SK-N-SH (cell line): ENCODE measurements at regions not wholly inside any gene's neighbourhood (a gene's known extent, or its start where the extent isn't known, plus 50 kb on each side); places are given as distances from the start of the nearest gene placed in this dataset.

ENCODE experiments used
- CTCF ChIA-PET: fragments of 300-600, 350-600 bp; formaldehyde crosslinking; extraction: SDS; loops from one replicate; lab custom pipeline; 2021; lab: Yijun Ruan, JAX
- POLR2A ChIA-PET: fragments of 350-600 bp; sonication (Branson Sonifier 250); formaldehyde crosslinking; extraction: SDS; loops from one replicate; lab custom pipeline; 2020; ENCODE audit warnings: antibody characterized with exemption, inconsistent platforms; lab: Yijun Ruan, JAX
- DNase-seq: peaks from one replicate; pipeline ENCODE4 v3.0.0; 2012
- H2AFZ ChIP-seq: fragments of 200-600 bp; sonication (generic); 2 replicates; pipeline ENCODE4 v1.8.1; 2016; ENCODE audit warnings: antibody characterized with exemption, mild to moderate bottlenecking, low read depth
- H3F3A ChIP-seq: fragments of 200-600 bp; sonication (generic); replicated peaks from 2 replicates; pipeline ENCODE3; 2016; ENCODE audit warnings: antibody characterized with exemption, mild to moderate bottlenecking; ENCODE audit not compliant: insufficient read depth
- H3K27ac ChIP-seq, 2 experiments: fragments of 200-500 bp in 1 of 2; fragments of 200-600 bp in 1 of 2; sonication (Bioruptor generic) in 1 of 2; sonication (generic), shearing (Covaris generic) in 1 of 2; 2 replicates each; pipeline versions ENCODE4 v1.5.1 to v1.6.1; 2014 to 2016; ENCODE audit warnings: low read depth in 2 of 2, inconsistent platforms in 1 of 2, low read length in 1 of 2, mild to moderate bottlenecking in 1 of 2, mixed read lengths in 1 of 2
- H3K27me3 ChIP-seq: fragments of 200-600 bp; sonication (generic), shearing (Covaris generic); 2 replicates; pipeline ENCODE4 v1.6.1; 2016; ENCODE audit warnings: mixed run types; ENCODE audit not compliant: insufficient read depth
- H3K36me3 ChIP-seq, 2 experiments: fragments of 200-500 bp in 1 of 2; fragments of 200-600 bp in 1 of 2; sonication (Bioruptor generic) in 1 of 2; sonication (generic) in 1 of 2; replicated peaks in 1 of 2; 2 replicates each; pipeline versions ENCODE3 to v1.5.1; 2014 to 2016; ENCODE audit warnings: low read length in 1 of 2, mild to moderate bottlenecking in 1 of 2; ENCODE audit not compliant: insufficient read depth in 2 of 2, control insufficient read depth in 1 of 2
- H3K4me1 ChIP-seq, 2 experiments: fragments of 200-500 bp in 1 of 2; fragments of 200-600 bp in 1 of 2; sonication (Bioruptor generic) in 1 of 2; sonication (generic), shearing (Covaris generic) in 1 of 2; 2 replicates each; pipeline versions ENCODE4 v1.5.1 to v1.6.1; 2014 to 2016; ENCODE audit warnings: low read depth in 1 of 2, low read length in 1 of 2, mixed run types in 1 of 2; ENCODE audit not compliant: insufficient read depth in 2 of 2, control insufficient read depth in 1 of 2
- H3K4me2 ChIP-seq: fragments of 200-600 bp; sonication (generic), shearing (Covaris generic); 2 replicates; pipeline ENCODE4 v1.6.1; 2017; ENCODE audit warnings: mixed run types
- H3K4me3 ChIP-seq, 2 experiments: fragments of 200-500 bp in 1 of 2; fragments of 200-600 bp in 1 of 2; sonication (Bioruptor generic) in 1 of 2; sonication (generic), shearing (Covaris generic) in 1 of 2; 2 replicates each; pipeline versions ENCODE4 v1.5.1 to v1.8.1; 2014 to 2016; ENCODE audit warnings: low read depth in 2 of 2, inconsistent platforms in 1 of 2, low read length in 1 of 2, mild to moderate bottlenecking in 1 of 2, mixed read lengths in 1 of 2, moderate library complexity in 1 of 2
- H3K79me2 ChIP-seq: fragments of 200-600 bp; sonication (generic); 2 replicates; pipeline ENCODE4 v1.8.1; 2017; ENCODE audit warnings: mild to moderate bottlenecking; ENCODE audit not compliant: insufficient read depth
- H3K9ac ChIP-seq: fragments of 200-600 bp; sonication (generic); 2 replicates; pipeline ENCODE4 v1.6.1; 2017; ENCODE audit warnings: mixed run types
- H3K9me2 ChIP-seq: fragments of 200-600 bp; sonication (generic); 2 replicates; pipeline ENCODE4 v1.6.1; 2017; ENCODE audit warnings: mixed run types
- H3K9me3 ChIP-seq: fragments of 200-600 bp; sonication (generic); 2 replicates; pipeline ENCODE4 v1.6.1; 2017; ENCODE audit warnings: mixed run types, mild to moderate bottlenecking, moderate library complexity
- H4K20me1 ChIP-seq: fragments of 200-600 bp; sonication (generic); 2 replicates; pipeline ENCODE4 v1.6.1; 2017; ENCODE audit warnings: mild to moderate bottlenecking, mixed run types; ENCODE audit not compliant: insufficient read depth
- ELF1 ChIP-seq: IDR thresholded peaks from 2 replicates; pipeline ENCODE4 v1.4.0; 2012
- EZH2phosphoT487 ChIP-seq: fragments of 200-600 bp; sonication (generic); IDR thresholded peaks from 2 replicates; pipeline ENCODE4 v1.6.1; 2017; ENCODE audit warnings: low read depth, mixed run types, mild to moderate bottlenecking, antibody characterized with exemption, moderate library complexity, borderline replicate concordance
- FOXJ3 ChIP-seq: sonication (generic); formaldehyde crosslinking; IDR thresholded peaks from 2 replicates; pipeline ENCODE4 v1.5.1; 2020; ENCODE audit warnings: mild to moderate bottlenecking, missing genetic modification reagents
- FOXM1 ChIP-seq: IDR thresholded peaks from 2 replicates; pipeline ENCODE4 v1.4.0; 2012; ENCODE audit warnings: low read depth, mild to moderate bottlenecking
- GATA2 ChIP-seq: sonication (generic); formaldehyde crosslinking; IDR thresholded peaks from 2 replicates; pipeline ENCODE4 v1.5.0; 2020; ENCODE audit warnings: mild to moderate bottlenecking, missing genetic modification reagents
- IRF3 ChIP-seq: fragments of 150-350 bp; IDR thresholded peaks from 2 replicates; pipeline ENCODE4 v1.6.1; 2016; ENCODE audit warnings: mild to moderate bottlenecking, low read depth, low read length
- MXI1 ChIP-seq: IDR thresholded peaks from 2 replicates; pipeline ENCODE4 v1.6.1; 2012; ENCODE audit warnings: mild to moderate bottlenecking, low read depth, low read length, improper control_type of control experiment
- NFIC ChIP-seq: IDR thresholded peaks from 2 replicates; pipeline ENCODE4 v1.4.0; 2012; ENCODE audit warnings: borderline replicate concordance
- NRF1 ChIP-seq: IDR thresholded peaks from 2 replicates; pipeline ENCODE4 v1.6.1; 2012; ENCODE audit warnings: low read depth, mild to moderate bottlenecking, low read length
- RXRA ChIP-seq: IDR thresholded peaks from 2 replicates; pipeline ENCODE4 v1.4.0; 2012; ENCODE audit warnings: low read depth, mild to moderate bottlenecking, borderline replicate concordance
- TAF1 ChIP-seq: IDR thresholded peaks from 2 replicates; pipeline ENCODE4 v1.6.1; 2012; ENCODE audit warnings: low read depth, mild to moderate bottlenecking, low read length, moderate library complexity, borderline replicate concordance
- TCF12 ChIP-seq: IDR thresholded peaks from 2 replicates; pipeline ENCODE4 v1.4.0; 2012
- TEAD4 ChIP-seq: IDR thresholded peaks from 2 replicates; pipeline ENCODE4 v1.4.0; 2012; ENCODE audit warnings: mild to moderate bottlenecking, borderline replicate concordance; ENCODE audit not compliant: insufficient read depth
- WGBS: methylation state at CpG from one replicate; pipeline ENCODE4 v1.1.6; 2017; ENCODE audit warnings: low lambda C conversion rate; 5-methylcytosine and 5-hydroxymethylcytosine counted together
- TF ChIP-seq, protein P1 (sequence below): IDR thresholded peaks from 2 replicates; pipeline ENCODE4 v1.4.0; 2012; ENCODE audit warnings: low read depth, borderline replicate concordance
- TF ChIP-seq, protein P2 (sequence below): IDR thresholded peaks from 2 replicates; pipeline ENCODE4 v1.4.0; 2012; ENCODE audit warnings: low read depth
- TF ChIP-seq, protein P3 (sequence below): fragments of 150-350 bp; IDR thresholded peaks from 2 replicates; pipeline ENCODE4 v1.6.1; 2017; ENCODE audit warnings: antibody characterized with exemption, low read length, low read depth, borderline replicate concordance
- TF ChIP-seq, protein P4 (sequence below): IDR thresholded peaks from 2 replicates; pipeline ENCODE4; 2012

DNA sequence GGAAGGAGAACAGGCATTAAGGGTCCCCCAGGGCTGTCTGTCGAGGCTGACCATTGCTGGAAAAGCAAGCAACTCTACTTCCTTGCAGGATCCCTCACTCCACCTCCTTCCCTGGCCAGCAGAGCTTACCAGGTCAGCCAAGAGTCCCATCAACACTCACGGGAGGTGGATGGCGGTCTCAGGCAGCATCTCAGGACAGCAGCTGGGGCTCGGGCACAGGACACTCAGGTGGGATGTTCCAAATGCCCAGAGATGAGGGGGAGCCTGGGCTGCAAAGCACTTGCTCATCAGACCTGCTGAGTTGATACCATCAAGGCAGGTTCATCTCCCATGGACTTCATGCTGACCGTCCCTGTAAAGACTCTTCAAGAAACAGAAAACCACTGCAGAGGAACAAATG, 559.8 kb downstream of the NPHP4 start:
- CTCF ChIA-PET, result interaction anchor here (1.3 to 1.4 kb wide), 2 partner anchors 78 to 116 kb away, joined by 3 read pairs; no protein-coding TSS in a partner anchor
- H3K27me3 ChIP-seq, result no peaks in the 10 kb centered on the region
- H3F3A ChIP-seq, result no peaks in the 10 kb centered on the region
- H3K9me3 ChIP-seq, result no peaks in the 10 kb centered on the region
- H3K79me2 ChIP-seq, result no peaks in the 10 kb centered on the region
- peaks cover 0 to 50% of the 10 kb centered on the region in 2 experiments; a peak in 1 of 4 replicates for H3K4me1 ChIP-seq
- no peak overlapping the region for H3K4me3 ChIP-seq
- no peaks in the 10 kb centered on the region for H3K36me3 ChIP-seq
- no peak for DNase-seq
- WGBS, result 13% methylated on average over 3 of the region's 5 CpGs
- no peak overlapping the region for H3K4me2 ChIP-seq
- TF ChIP-seq, protein P1, sequence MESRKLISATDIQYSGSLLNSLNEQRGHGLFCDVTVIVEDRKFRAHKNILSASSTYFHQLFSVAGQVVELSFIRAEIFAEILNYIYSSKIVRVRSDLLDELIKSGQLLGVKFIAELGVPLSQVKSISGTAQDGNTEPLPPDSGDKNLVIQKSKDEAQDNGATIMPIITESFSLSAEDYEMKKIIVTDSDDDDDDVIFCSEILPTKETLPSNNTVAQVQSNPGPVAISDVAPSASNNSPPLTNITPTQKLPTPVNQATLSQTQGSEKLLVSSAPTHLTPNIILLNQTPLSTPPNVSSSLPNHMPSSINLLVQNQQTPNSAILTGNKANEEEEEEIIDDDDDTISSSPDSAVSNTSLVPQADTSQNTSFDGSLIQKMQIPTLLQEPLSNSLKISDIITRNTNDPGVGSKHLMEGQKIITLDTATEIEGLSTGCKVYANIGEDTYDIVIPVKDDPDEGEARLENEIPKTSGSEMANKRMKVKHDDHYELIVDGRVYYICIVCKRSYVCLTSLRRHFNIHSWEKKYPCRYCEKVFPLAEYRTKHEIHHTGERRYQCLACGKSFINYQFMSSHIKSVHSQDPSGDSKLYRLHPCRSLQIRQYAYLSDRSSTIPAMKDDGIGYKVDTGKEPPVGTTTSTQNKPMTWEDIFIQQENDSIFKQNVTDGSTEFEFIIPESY, result no peak
- TF ChIP-seq IRF3 (no peak), ELF1 (no peak), TCF12 (no peak), NRF1 (no peak), FOXM1 (no peak), MXI1 (no peak), RXRA (no peak), NFIC (no peak)
- TF ChIP-seq, protein P2, sequence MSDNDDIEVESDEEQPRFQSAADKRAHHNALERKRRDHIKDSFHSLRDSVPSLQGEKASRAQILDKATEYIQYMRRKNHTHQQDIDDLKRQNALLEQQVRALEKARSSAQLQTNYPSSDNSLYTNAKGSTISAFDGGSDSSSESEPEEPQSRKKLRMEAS, result no peak
- TF ChIP-seq, all 33 proteins: peak for 0
- POLR2A ChIA-PET, result no interaction called here
- no peak overlapping the region for H3K9ac ChIP-seq
- no peaks in the 10 kb centered on the region for H4K20me1 ChIP-seq
- no peak overlapping the region; a peak in 1 of 4 replicates for H3K27ac ChIP-seq
- H3K9me2 ChIP-seq, result no peaks in the 10 kb centered on the region
- H2AFZ ChIP-seq, result no peak overlapping the region

DNA sequence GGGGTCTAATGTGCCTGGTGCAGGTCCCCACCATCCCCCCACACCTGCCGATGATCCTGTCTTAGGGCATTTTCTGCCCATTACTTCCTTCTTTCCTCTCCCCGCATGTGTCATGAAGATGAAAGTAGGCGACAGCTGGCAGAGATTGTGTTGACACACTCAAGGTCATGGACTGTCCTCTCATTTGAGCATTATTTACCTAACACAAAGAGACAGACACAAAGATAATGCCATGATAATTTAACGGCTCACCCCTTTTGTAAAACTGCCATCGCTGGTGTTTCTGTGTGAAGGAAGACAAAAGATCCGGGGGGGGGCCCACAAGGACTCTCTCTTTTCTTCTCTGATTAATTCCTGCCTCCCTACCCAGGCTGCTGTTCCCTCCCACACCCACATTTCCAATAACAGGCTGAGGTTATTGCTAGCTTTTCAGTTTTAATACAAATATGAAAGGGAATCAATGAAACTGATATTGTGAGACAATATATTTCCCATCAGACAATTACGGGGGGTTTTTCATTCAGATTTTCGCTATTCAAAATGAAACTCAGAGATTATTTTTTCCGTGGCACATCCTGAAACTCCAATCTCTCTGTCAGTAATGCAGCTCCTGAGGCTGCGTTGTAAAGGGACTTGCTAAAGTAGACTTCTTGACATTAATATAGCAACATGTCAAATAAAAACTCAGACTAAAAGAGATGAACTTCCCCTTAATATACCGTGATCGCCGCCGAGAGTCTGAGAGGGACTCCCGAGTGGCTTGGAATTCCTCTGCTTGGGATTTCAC, 561.1 kb downstream of the NPHP4 start:
- no peaks in the 10 kb centered on the region for H3K9me3 ChIP-seq
- no peak for TF ChIP-seq TEAD4
- no peak for TF ChIP-seq GATA2
- no peak for TF ChIP-seq TAF1
- TF ChIP-seq, protein P3, sequence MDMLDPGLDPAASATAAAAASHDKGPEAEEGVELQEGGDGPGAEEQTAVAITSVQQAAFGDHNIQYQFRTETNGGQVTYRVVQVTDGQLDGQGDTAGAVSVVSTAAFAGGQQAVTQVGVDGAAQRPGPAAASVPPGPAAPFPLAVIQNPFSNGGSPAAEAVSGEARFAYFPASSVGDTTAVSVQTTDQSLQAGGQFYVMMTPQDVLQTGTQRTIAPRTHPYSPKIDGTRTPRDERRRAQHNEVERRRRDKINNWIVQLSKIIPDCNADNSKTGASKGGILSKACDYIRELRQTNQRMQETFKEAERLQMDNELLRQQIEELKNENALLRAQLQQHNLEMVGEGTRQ, result no peak
- no peak for TF ChIP-seq FOXJ3
- no peak for TF ChIP-seq EZH2phosphoT487
- TF ChIP-seq, protein P4, sequence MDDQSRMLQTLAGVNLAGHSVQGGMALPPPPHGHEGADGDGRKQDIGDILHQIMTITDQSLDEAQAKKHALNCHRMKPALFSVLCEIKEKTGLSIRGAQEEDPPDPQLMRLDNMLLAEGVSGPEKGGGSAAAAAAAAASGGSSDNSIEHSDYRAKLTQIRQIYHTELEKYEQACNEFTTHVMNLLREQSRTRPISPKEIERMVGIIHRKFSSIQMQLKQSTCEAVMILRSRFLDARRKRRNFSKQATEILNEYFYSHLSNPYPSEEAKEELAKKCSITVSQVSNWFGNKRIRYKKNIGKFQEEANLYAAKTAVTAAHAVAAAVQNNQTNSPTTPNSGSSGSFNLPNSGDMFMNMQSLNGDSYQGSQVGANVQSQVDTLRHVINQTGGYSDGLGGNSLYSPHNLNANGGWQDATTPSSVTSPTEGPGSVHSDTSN, result no peak
- TF ChIP-seq, all 33 proteins: peak for 0
- CTCF ChIA-PET, result interaction anchor here (1.0 to 1.4 kb wide), 3 partner anchors 115 to 775 kb away, joined by 3 read pairs; no protein-coding TSS in a partner anchor
- Histone ChIP-seq H3K9me2 (no peaks in the 10 kb centered on the region), H2AFZ (no peak overlapping the region), H3K27me3 (no peaks in the 10 kb centered on the region), H3K36me3 (no peaks in the 10 kb centered on the region), H3K4me2 (no peak overlapping the region), H3K79me2 (no peaks in the 10 kb centered on the region), H3F3A (no peaks in the 10 kb centered on the region), H3K4me3 (no peak overlapping the region), H3K4me1 (peaks cover 0 to 56% of the 10 kb centered on the region in 2 experiments; a peak in 1 of 4 replicates), H3K9ac (no peak overlapping the region), H4K20me1 (no peaks in the 10 kb centered on the region), H3K27ac (no peak overlapping the region; a peak in 1 of 4 replicates)
- WGBS, result 41% methylated on average over 14 of the region's 15 CpGs
- no peak for DNase-seq
- POLR2A ChIA-PET, result no interaction called here
